ENCODE measurements at regions not wholly inside any gene's neighbourhood (a gene's known extent, or its start where the extent isn't known, plus 50 kb on each side); places are given as distances from the start of the nearest gene placed in this dataset.
A peak's percentile ranks its signal among the peaks of the same experiment; 100 is the strongest.

- no peak for TF ChIP-seq CTCF (conservative IDR thresholded peaks at IDR 0.05)
- H3K4me1 Mint-ChIP-seq: no peaks in the 10 kb centered on the region
- no peaks in the 10 kb centered on the region for H3K36me3 Mint-ChIP-seq (ENCODE audit: low read depth)
- no peak overlapping the region for H3K27ac Mint-ChIP-seq (ENCODE audit: unreplicated experiment)
- no peaks in the 10 kb centered on the region for H3K9me3 Mint-ChIP-seq
- H3K27me3 Mint-ChIP-seq (ENCODE audit: low read depth): no peaks in the 10 kb centered on the region
- DNase-seq (ENCODE audit: low read depth, low spot score): no peak
- H3K4me3 Mint-ChIP-seq: no peak overlapping the region
Measured at GRCh38 chr6:2407525-2407924, 162.1 kb upstream of the GMDS start.

- peaks cover 14% of the 10 kb centered on the region for H3K36me3 Mint-ChIP-seq (ENCODE audit: low read depth)
- no peak for TF ChIP-seq CTCF (conservative IDR thresholded peaks at IDR 0.05)
- H3K4me1 Mint-ChIP-seq: no peaks in the 10 kb centered on the region
- no peak for DNase-seq (ENCODE audit: low read depth, low spot score)
- H3K27me3 Mint-ChIP-seq (ENCODE audit: low read depth): no peaks in the 10 kb centered on the region
- peaks cover 9% of the 10 kb centered on the region for H3K9me3 Mint-ChIP-seq
- H3K27ac Mint-ChIP-seq (ENCODE audit: unreplicated experiment): no peak overlapping the region
- no peak overlapping the region for H3K4me3 Mint-ChIP-seq
Measured at GRCh38 chr6:2404211-2404929, 159.0 kb upstream of the GMDS start.

GRCh38 chr6:2403546-2403945, 158.1 kb upstream of the GMDS start:
- Mint-ChIP-seq H3K9me3 (peaks cover 9% of the 10 kb centered on the region), H3K27me3 (ENCODE audit: low read depth) (no peaks in the 10 kb centered on the region)

GRCh38 chr6:2396846-2397630, 151.6 kb upstream of the GMDS start:
- peak overlapping the region; percentile 20 for H3K27ac Mint-ChIP-seq (ENCODE audit: unreplicated experiment)
- no peak for TF ChIP-seq CTCF (conservative IDR thresholded peaks at IDR 0.05)
- H3K4me3 Mint-ChIP-seq: no peak overlapping the region
- peaks cover 9% of the 10 kb centered on the region for H3K9me3 Mint-ChIP-seq
- H3K27me3 Mint-ChIP-seq (ENCODE audit: low read depth): no peaks in the 10 kb centered on the region
- DNase-seq (ENCODE audit: low read depth, low spot score): no peak
- H3K4me1 Mint-ChIP-seq: no peaks in the 10 kb centered on the region
- H3K36me3 Mint-ChIP-seq (ENCODE audit: low read depth): peaks cover 14% of the 10 kb centered on the region

More at GRCh38 chr6:2403546-2403945, 158.1 kb upstream of the GMDS start:
- DNase-seq (ENCODE audit: low read depth, low spot score): no peak
- Mint-ChIP-seq H3K27ac (ENCODE audit: unreplicated experiment) (no peak overlapping the region), H3K36me3 (ENCODE audit: low read depth) (peaks cover 14% of the 10 kb centered on the region), H3K4me3 (no peak overlapping the region), H3K4me1 (no peaks in the 10 kb centered on the region)
- TF ChIP-seq CTCF (conservative IDR thresholded peaks at IDR 0.05): no peak

GRCh38 chr6:2396042-2396657, 150.7 kb upstream of the GMDS start:
- Mint-ChIP-seq H3K9me3 (peaks cover 6% of the 10 kb centered on the region), H3K27ac (ENCODE audit: unreplicated experiment) (no peak overlapping the region), H3K36me3 (ENCODE audit: low read depth) (peaks cover 11% of the 10 kb centered on the region), H3K27me3 (ENCODE audit: low read depth) (no peaks in the 10 kb centered on the region), H3K4me3 (no peak overlapping the region), H3K4me1 (no peaks in the 10 kb centered on the region)
- no peak for TF ChIP-seq CTCF (conservative IDR thresholded peaks at IDR 0.05)
- no peak for DNase-seq (ENCODE audit: low read depth, low spot score)

All from neural crest cell (in vitro differentiated cells).